H1 (cell line): ENCODE measurements at regions not wholly inside any gene's neighbourhood (a gene's known extent, or its start where the extent isn't known, plus 50 kb on each side); places are given as distances from the start of the nearest gene placed in this dataset.

ENCODE experiments used
- BRCA1 ChIP-seq: IDR thresholded peaks from 2 replicates; pipeline ENCODE4 v1.6.1; 2012; ENCODE audit warnings: low read depth, low read length, improper control_type of control experiment
- GTF2F1 ChIP-seq: IDR thresholded peaks from 2 replicates; pipeline ENCODE4 v1.6.1; 2012; ENCODE audit warnings: low read depth, low read length, improper control_type of control experiment, borderline replicate concordance
- HDAC2 ChIP-seq, 2 experiments: fragments of 300-600 bp in 1 of 2; sonication (generic) in 1 of 2; IDR thresholded peaks; 2 replicates each; pipeline ENCODE4 v1.6.1; 2011 to 2012; ENCODE audit warnings: low read depth in 2 of 2, low read length in 2 of 2, mild to moderate bottlenecking in 2 of 2, moderate library complexity in 2 of 2, borderline replicate concordance in 1 of 2, inconsistent platforms in 1 of 2
- JUND ChIP-seq: IDR thresholded peaks from 2 replicates; pipeline ENCODE4 v1.6.1; 2011; ENCODE audit warnings: mild to moderate bottlenecking, improper control_type of control experiment, low read length
- NRF1 ChIP-seq: IDR thresholded peaks from 2 replicates; pipeline ENCODE4 v1.6.1; 2011; ENCODE audit warnings: mild to moderate bottlenecking, low read depth, low read length, improper control_type of control experiment
- POLR2AphosphoS5 ChIP-seq: IDR thresholded peaks from 2 replicates; pipeline ENCODE4 v1.6.1; 2011; ENCODE audit warnings: low read depth, low read length
- RBBP5 ChIP-seq: IDR thresholded peaks from 2 replicates; pipeline ENCODE4 v1.7.1; 2012; ENCODE audit warnings: low read depth, mild to moderate bottlenecking, inconsistent platforms, low read length, moderate library complexity, borderline replicate concordance
- RFX5 ChIP-seq: IDR thresholded peaks from 2 replicates; pipeline ENCODE4 v1.6.1; 2011; ENCODE audit warnings: low read depth, low read length, improper control_type of control experiment, borderline replicate concordance
- SIRT6 ChIP-seq: IDR thresholded peaks from one replicate; pipeline ENCODE4 v1.7.1; 2012; ENCODE audit warnings: low read length, inconsistent platforms
- SIX5 ChIP-seq: IDR thresholded peaks from 2 replicates; pipeline ENCODE4 v1.6.1; 2011; ENCODE audit warnings: mild to moderate bottlenecking, low read depth, low read length
- TCF12 ChIP-seq: IDR thresholded peaks from 2 replicates; pipeline ENCODE4 v1.6.1; 2011; ENCODE audit warnings: low read depth, mild to moderate bottlenecking, low read length
- TF ChIP-seq, protein P1 (sequence below): fragments of 300-600 bp; sonication (generic); IDR thresholded peaks from 2 replicates; pipeline ENCODE4 v1.7.1; 2012; ENCODE audit warnings: low read length, moderate library complexity, mild to moderate bottlenecking, inconsistent platforms; ENCODE audit not compliant: insufficient replicate concordance

DNA sequence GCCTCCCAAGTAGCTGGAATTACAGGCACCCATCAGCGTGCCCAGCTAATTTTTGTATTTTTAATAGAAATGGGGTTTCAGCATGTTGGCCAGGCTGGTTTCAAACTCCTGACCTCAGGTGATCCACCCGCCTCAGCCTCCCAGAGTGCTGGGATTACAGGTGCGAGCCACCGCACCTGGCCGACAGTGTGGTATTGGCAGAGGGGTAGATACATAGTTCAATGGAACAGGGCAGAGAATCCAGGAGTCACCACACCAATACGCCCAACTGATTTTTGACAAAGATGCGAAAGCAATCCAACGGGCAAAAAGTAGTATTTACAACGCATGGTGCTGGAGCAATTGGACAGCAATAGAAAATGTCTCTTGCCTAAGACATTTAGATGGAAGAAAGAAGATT lies 164.0 kb upstream of the PPP1R26 start (continued):
- TF ChIP-seq, protein P1, sequence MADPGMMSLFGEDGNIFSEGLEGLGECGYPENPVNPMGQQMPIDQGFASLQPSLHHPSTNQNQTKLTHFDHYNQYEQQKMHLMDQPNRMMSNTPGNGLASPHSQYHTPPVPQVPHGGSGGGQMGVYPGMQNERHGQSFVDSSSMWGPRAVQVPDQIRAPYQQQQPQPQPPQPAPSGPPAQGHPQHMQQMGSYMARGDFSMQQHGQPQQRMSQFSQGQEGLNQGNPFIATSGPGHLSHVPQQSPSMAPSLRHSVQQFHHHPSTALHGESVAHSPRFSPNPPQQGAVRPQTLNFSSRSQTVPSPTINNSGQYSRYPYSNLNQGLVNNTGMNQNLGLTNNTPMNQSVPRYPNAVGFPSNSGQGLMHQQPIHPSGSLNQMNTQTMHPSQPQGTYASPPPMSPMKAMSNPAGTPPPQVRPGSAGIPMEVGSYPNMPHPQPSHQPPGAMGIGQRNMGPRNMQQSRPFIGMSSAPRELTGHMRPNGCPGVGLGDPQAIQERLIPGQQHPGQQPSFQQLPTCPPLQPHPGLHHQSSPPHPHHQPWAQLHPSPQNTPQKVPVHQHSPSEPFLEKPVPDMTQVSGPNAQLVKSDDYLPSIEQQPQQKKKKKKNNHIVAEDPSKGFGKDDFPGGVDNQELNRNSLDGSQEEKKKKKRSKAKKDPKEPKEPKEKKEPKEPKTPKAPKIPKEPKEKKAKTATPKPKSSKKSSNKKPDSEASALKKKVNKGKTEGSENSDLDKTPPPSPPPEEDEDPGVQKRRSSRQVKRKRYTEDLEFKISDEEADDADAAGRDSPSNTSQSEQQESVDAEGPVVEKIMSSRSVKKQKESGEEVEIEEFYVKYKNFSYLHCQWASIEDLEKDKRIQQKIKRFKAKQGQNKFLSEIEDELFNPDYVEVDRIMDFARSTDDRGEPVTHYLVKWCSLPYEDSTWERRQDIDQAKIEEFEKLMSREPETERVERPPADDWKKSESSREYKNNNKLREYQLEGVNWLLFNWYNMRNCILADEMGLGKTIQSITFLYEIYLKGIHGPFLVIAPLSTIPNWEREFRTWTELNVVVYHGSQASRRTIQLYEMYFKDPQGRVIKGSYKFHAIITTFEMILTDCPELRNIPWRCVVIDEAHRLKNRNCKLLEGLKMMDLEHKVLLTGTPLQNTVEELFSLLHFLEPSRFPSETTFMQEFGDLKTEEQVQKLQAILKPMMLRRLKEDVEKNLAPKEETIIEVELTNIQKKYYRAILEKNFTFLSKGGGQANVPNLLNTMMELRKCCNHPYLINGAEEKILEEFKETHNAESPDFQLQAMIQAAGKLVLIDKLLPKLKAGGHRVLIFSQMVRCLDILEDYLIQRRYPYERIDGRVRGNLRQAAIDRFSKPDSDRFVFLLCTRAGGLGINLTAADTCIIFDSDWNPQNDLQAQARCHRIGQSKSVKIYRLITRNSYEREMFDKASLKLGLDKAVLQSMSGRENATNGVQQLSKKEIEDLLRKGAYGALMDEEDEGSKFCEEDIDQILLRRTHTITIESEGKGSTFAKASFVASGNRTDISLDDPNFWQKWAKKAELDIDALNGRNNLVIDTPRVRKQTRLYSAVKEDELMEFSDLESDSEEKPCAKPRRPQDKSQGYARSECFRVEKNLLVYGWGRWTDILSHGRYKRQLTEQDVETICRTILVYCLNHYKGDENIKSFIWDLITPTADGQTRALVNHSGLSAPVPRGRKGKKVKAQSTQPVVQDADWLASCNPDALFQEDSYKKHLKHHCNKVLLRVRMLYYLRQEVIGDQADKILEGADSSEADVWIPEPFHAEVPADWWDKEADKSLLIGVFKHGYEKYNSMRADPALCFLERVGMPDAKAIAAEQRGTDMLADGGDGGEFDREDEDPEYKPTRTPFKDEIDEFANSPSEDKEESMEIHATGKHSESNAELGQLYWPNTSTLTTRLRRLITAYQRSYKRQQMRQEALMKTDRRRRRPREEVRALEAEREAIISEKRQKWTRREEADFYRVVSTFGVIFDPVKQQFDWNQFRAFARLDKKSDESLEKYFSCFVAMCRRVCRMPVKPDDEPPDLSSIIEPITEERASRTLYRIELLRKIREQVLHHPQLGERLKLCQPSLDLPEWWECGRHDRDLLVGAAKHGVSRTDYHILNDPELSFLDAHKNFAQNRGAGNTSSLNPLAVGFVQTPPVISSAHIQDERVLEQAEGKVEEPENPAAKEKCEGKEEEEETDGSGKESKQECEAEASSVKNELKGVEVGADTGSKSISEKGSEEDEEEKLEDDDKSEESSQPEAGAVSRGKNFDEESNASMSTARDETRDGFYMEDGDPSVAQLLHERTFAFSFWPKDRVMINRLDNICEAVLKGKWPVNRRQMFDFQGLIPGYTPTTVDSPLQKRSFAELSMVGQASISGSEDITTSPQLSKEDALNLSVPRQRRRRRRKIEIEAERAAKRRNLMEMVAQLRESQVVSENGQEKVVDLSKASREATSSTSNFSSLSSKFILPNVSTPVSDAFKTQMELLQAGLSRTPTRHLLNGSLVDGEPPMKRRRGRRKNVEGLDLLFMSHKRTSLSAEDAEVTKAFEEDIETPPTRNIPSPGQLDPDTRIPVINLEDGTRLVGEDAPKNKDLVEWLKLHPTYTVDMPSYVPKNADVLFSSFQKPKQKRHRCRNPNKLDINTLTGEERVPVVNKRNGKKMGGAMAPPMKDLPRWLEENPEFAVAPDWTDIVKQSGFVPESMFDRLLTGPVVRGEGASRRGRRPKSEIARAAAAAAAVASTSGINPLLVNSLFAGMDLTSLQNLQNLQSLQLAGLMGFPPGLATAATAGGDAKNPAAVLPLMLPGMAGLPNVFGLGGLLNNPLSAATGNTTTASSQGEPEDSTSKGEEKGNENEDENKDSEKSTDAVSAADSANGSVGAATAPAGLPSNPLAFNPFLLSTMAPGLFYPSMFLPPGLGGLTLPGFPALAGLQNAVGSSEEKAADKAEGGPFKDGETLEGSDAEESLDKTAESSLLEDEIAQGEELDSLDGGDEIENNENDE, result no peak
- TF ChIP-seq RBBP5 (no peak), NRF1 (no peak), SIRT6 (no peak), TCF12 (no peak), HDAC2 (IDR thresholded peaks at IDR 0.05; ENCODE audit: borderline replicate concordance in 1 of 2, low read depth in 2 of 2, low read length in 2 of 2) (no peak), RFX5 (no peak), POLR2AphosphoS5 (no peak), BRCA1 (no peak), GTF2F1 (no peak), JUND (no peak), SIX5 (no peak)
